Islet of Langerhans (tissue), 1 donor: ENCODE measurements at regions not wholly inside any gene's neighbourhood (a gene's known extent, or its start where the extent isn't known, plus 50 kb on each side); places are given as distances from the start of the nearest gene placed in this dataset.

Experiments used
- FAIRE-seq: peaks from one replicate; lab custom pipeline; 2011; peaks lifted over from hg19 to GRCh38; lab: Jason Lieb, UNC

- FAIRE-seq: no peak
Measured at GRCh38 chr2:2639251-2640139, 308.4 kb upstream of the MYT1L start.

DNA sequence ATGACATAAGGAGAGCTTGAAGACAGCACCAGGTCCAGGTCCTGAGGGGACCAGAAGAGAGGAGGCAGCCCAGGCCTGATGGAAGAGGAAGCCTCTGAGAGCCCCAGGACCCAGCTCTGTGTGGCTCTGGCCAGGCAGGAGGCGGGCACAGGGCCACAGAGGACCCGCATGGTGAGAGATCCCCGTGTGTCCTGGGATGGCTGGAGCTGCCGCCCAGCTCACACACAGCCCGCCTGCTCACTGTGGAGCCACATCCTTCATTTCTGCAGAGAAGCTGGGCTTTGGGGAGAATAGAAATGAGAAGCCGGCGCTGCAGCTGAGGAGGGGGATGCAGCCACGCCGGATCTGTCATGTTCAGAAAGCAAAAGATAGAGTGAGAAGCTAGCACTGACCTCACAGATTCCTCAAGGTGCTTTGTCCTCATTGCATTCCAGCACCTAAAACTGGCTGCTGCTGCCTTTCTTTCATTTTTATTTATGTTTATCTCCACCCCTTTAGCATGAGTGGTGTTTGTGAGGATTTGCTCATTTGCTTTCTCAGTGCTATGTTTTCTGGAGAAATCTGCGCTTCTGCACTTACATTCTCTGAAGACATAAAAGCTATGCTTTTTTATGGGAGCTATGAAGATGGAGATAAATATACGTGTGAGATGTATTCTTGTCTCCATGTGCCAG is 307.6 kb upstream of the MYT1L start:
- FAIRE-seq: no peak

- no peak for FAIRE-seq
Measured at GRCh38 chr2:2636813-2637212, 305.7 kb upstream of the MYT1L start.

- no peak for FAIRE-seq
Measured at GRCh38 chr2:2635025-2635528, 304.0 kb upstream of the MYT1L start.

DNA sequence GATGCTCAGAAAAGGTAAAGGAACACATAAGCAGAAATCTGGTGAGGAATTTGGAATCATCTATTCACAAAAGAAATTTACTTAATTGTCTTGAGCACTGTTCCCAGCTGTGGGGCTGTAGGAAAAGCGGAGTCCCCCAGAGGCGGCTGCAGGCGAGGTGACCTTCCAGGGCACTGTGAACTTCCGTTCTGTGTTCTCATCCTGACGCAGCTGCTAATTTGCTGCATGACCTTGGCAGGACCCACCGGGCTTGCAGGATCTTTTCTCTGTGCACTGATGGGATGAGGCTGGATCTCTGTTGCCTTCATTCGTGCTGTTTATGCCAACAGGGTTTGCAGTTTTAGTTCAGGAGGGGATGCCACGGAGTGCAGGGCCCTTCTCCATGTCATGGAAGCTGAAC is 301.9 kb upstream of the MYT1L start:
- FAIRE-seq: no peak

- no peak for FAIRE-seq
Measured at GRCh38 chr2:2623939-2624338, 292.9 kb upstream of the MYT1L start.

GRCh38 chr2:2621855-2622254 is 290.8 kb upstream of the MYT1L start:
- FAIRE-seq: no peak

DNA sequence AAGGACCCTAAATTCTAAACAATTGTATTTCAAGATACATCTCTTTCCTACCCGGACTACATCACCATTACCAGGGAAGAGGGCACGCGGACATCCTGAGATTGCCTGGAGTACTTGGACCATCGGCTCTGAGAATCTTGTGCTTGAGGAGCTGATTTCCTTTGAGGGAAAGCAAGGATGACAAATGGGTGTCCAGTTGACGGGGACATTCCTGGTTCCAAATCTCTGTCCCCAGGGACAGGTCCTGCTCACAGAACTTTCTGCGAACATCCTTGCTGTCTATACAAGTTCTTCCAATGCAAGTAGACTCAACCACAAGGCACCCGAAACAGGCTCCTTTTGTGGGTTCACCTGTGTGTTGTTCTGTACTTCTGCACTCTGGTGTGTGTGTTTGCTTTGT is 289.5 kb upstream of the MYT1L start:
- no peak for FAIRE-seq

DNA sequence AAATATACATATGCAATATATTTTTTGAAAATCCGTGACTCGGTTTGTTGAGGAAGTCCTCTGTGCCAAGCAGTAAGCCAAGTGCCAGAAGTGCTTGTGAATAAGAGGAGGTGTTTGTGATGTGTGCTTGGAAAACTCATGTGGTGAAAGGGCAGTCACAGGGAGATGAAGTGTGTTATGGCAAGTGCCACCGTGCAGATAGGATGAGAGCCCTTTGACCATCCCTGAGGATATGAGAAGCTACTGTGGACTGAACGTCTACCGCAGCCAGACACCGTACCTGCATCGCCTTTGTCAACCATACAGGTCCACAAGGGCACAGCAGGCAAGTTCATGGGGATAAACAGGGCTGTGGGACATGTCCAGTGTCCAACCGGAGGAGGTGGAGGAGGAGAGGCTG is 288.9 kb upstream of the MYT1L start:
- FAIRE-seq: no peak

DNA sequence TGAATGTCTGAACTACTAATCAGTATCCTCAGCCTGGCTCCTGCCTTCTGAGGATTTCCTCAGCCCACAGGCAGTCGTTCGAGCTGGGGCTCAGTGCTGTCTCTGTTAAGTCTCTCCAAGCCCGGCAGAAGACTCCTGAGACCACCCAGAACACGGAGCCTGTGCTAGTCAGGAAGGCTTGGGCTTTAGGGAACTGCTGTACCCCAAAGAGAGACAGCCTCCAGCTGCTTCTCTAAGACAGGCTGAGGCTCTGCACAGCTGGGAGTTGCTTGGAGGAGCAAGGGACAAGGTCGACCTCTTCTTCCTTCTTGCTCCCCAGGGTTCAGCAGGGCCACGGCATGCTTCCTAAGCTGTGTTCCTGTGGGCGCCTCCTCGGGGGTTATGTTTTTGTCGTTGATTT is 283.4 kb upstream of the MYT1L start:
- no peak for FAIRE-seq

GRCh38 chr2:2613279-2614199 is 282.5 kb upstream of the MYT1L start:
- no peak for FAIRE-seq

DNA sequence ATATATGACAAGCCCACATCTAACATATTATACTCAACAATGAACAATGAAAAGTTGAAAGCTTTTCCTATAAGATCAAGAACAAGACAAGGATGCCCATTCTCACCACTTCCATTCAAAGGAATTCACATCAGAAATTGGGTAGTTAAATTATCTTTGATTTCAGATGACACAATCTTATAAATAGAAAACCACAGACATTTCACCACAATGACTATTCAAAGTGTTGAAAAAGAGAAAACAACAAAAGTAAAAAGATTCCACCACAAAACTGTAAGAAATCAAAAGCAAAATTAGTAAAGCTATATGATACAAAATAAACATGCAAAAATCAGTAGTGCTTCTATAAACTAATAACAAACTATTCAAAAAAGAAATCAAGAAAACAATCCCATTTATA is 279.7 kb upstream of the MYT1L start:
- no peak for FAIRE-seq

- FAIRE-seq: no peak
Measured at GRCh38 chr2:2600366-2600765, 269.3 kb upstream of the MYT1L start.

GRCh38 chr2:2599441-2599840 is 268.4 kb upstream of the MYT1L start:
- no peak for FAIRE-seq

DNA sequence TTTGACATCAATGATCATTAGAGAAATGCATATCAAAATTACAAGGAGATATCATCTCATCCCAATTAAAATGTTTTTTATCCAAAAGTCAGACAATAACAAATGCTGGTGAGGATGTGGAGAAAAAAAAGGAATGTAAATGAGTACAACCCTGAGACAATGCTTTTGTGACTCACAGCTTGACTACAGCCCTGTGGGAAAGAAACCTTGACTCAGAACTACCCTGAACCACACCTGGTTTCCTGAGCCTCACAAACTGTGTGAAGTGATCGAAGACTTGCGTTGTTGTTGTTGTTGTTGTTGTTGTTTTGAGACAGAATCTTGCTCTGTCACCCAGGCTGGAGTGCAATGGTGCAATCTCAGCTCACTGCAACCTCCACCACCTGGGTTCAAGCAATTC is 266.6 kb upstream of the MYT1L start:
- no peak for FAIRE-seq

GRCh38 chr2:2591542-2591940 is 260.5 kb upstream of the MYT1L start:
- FAIRE-seq: no peak

GRCh38 chr2:2590841-2591541 is 259.9 kb upstream of the MYT1L start:
- no peak for FAIRE-seq

DNA sequence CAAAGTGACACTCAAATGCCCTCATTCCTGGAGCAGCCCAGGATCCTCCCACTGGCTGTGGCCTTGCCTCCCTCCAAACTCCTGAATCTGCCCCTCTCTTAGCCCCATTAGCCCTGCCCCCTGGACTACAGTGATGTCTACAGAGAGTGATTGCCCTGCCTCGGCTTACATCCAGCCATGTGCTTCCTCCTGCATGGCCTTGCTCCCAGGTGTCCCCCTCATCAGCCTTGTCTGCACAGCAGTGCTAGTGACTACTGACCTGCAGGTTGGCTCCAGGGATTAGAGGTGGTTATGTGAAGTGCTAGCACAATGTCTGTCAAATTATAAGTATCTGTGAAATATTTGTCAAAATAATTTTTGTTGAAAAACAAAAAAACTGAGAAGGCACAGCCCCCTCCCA is 259.1 kb upstream of the MYT1L start:
- FAIRE-seq: no peak

DNA sequence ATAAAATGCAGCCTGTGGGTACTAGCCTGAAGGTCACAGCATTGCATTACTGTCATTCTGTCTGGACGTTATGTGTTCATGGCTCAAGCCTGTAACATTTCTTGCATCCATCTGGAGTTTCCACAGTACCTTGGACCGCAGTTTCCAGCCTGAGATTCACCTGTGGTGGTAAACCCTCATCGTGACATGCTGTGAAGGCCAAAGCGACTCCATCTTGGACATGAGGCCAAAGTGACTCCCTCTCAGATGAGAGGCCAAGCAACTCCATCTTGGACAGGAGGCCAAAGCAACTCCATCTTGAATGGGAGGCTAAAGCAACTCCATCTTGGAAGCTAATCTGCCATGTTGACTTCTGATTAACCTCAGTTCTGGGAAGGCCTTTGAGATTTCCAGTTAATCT is 257.7 kb upstream of the MYT1L start:
- FAIRE-seq: no peak

DNA sequence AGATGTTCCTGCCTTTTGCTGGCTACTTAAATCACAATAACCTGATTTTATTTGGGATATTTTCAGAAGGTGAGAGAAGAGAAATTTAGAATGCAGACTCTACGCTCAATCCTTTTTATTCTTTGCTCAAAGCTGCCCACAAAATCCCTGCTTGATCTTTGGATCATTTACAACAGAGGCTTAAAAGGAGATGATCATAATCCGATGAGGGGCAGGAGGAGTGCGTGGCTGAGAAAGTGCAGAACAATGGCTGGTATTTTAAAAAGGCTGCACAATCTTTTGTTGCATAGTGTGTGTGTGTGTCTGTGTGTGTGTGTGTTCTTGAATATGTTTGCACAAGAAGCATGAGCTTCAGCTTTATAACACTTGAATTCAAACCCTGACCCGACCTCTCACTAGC is 256.3 kb upstream of the MYT1L start:
- no peak for FAIRE-seq

DNA sequence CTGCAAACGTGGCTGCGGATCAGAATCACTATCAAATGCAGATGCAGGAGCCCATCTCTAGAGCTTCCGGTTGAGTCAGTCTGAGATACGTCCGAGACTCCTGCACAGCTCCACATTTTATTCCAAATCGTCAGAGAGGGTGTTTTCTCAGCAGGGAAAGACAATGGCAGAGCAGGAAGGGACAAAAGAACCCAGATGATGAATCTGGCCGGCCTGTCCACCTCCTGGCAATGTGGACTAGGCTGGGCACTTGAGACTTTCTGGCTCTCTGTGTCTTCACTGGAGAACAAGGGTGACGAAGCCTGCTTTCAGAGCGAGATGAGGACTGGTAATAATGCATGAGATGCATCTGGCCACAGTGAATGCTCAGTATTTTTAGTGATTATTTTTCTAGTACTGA is 255.9 kb upstream of the MYT1L start:
- FAIRE-seq: no peak
